HepG2 (cell line): ENCODE measurements at regions not wholly inside any gene's neighbourhood (a gene's known extent, or its start where the extent isn't known, plus 50 kb on each side); places are given as distances from the start of the nearest gene placed in this dataset.

Experiments used
- ATAC-seq: fragments of 200-7000 bp; cut with Tn5 transposase; 3 replicates; pipeline ENCODE4 v1.9.1; 2020; ENCODE audit warnings: mild to moderate bottlenecking, moderate library complexity
- BruUV-seq: library from RNA; stranded (reverse); fragments of 400-500 nt; replicated peaks from 2 replicates; lab custom pipeline; 2021; lab: Mats Ljungman, UMichigan
- CTCF ChIA-PET: fragments of 300-600 bp; formaldehyde crosslinking; extraction: SDS; loops from one replicate; lab custom pipeline; 2021; ENCODE audit warnings: low total read pairs, inconsistent platforms, low intra/inter-chr PET ratio; lab: Yijun Ruan, JAX
- POLR2A ChIA-PET: fragments of 350-600 bp; sonication (Branson Sonifier 250); formaldehyde crosslinking; loops from one replicate; lab custom pipeline; 2020; ENCODE audit warnings: antibody characterized with exemption, inconsistent platforms; lab: Yijun Ruan, JAX
- DNase-seq: peaks from one replicate; pipeline ENCODE4 v3.0.0-alpha.2; 2015; ENCODE audit warnings: low spot score
- FAIRE-seq: peaks from 3 replicates; lab custom pipeline; 2011; peaks lifted over from hg19 to GRCh38; lab: Jason Lieb, UNC
- H2AFZ ChIP-seq: one replicate; pipeline ENCODE4 v1.6.1; 2011; ENCODE audit warnings: low read length, inconsistent platforms
- H3K27ac ChIP-seq: fragments of 300-600 bp; 3 replicates; pipeline ENCODE4 v1.8.0; 2011; ENCODE audit warnings: mixed run types, mild to moderate bottlenecking, mixed read lengths, low read length, inconsistent platforms; ENCODE audit not compliant: insufficient read depth; ENCODE audit errors: extremely low read length
- H3K27me3 ChIP-seq, 2 experiments: fragments of 200-600 bp in 1 of 2; 2 replicates in 1 of 2; 3 replicates in 1 of 2; pipeline versions ENCODE4 v1.6.0 to v1.8.0; 2011; ENCODE audit warnings: low read length in 2 of 2, mild to moderate bottlenecking in 2 of 2, moderate library complexity in 2 of 2, inconsistent platforms in 1 of 2; ENCODE audit not compliant: insufficient read depth in 2 of 2, control insufficient read depth in 1 of 2
- H3K36me3 ChIP-seq, 2 experiments: fragments of 200-600 bp in 1 of 2; replicated peaks in 1 of 2; 2 replicates in 1 of 2; 3 replicates in 1 of 2; pipeline versions ENCODE4 v1.5.1 to v1.8.0; 2011; ENCODE audit warnings: low read length in 2 of 2, inconsistent platforms in 1 of 2; ENCODE audit not compliant: insufficient read depth in 2 of 2, control insufficient read depth in 1 of 2
- H3K4me1 ChIP-seq: 2 replicates; pipeline ENCODE4 v1.5.1; 2012; ENCODE audit warnings: low read length, inconsistent platforms; ENCODE audit not compliant: insufficient read depth
- H3K4me2 ChIP-seq: 2 replicates; pipeline ENCODE4 v1.6.0; 2011; ENCODE audit warnings: low read depth, low read length, inconsistent platforms
- H3K4me3 ChIP-seq, 3 experiments: fragments of 200-600 bp in 1 of 3; sonication (generic), shearing (Covaris generic) in 1 of 3; replicated peaks in 1 of 3; 2 replicates each; pipeline ENCODE4 v1.5.1; 2011 to 2016; ENCODE audit warnings: low read length in 3 of 3, inconsistent platforms in 2 of 3, low read depth in 2 of 3, mild to moderate bottlenecking in 2 of 3, control low read depth in 1 of 3, mixed read lengths in 1 of 3; ENCODE audit not compliant: insufficient read depth in 1 of 3
- H3K79me2 ChIP-seq: one replicate; pipeline ENCODE4 v1.6.1; 2011; ENCODE audit warnings: low read length, inconsistent platforms; ENCODE audit not compliant: insufficient read depth
- H3K9ac ChIP-seq: 2 replicates; pipeline ENCODE4 v1.6.0; 2011; ENCODE audit warnings: mild to moderate bottlenecking, low read depth, low read length, inconsistent platforms; ENCODE audit not compliant: insufficient read depth
- H3K9me3 ChIP-seq: 2 replicates; pipeline ENCODE4 v1.5.1; 2012; ENCODE audit warnings: mild to moderate bottlenecking, low read length
- H4K20me1 ChIP-seq: 2 replicates; pipeline ENCODE4 v1.6.0; 2011; ENCODE audit warnings: inconsistent platforms, mild to moderate bottlenecking, low read length, moderate library complexity; ENCODE audit not compliant: insufficient read depth
- BCL6 ChIP-seq: IDR thresholded peaks from 2 replicates; pipeline ENCODE4 v1.6.1; 2016; ENCODE audit warnings: missing genetic modification reagents, missing compliant biosample characterization
- GATA4 ChIP-seq: sonication (generic); IDR thresholded peaks from 2 replicates; pipeline ENCODE4 v1.6.1; 2016; ENCODE audit warnings: antibody characterized with exemption, low read depth, borderline replicate concordance
- MTERF4 ChIP-seq: sonication (generic); formaldehyde crosslinking; IDR thresholded peaks from 2 replicates; pipeline ENCODE4 v1.8.0; 2023; ENCODE audit warnings: mild to moderate bottlenecking, missing genetic modification reagents
- NPAS2 ChIP-seq: sonication (generic); formaldehyde crosslinking; IDR thresholded peaks from 2 replicates; pipeline ENCODE4 v1.8.0; 2022; ENCODE audit warnings: mild to moderate bottlenecking, missing genetic modification reagents, borderline replicate concordance
- POLR2AphosphoS2 ChIP-seq: IDR thresholded peaks from 2 replicates; pipeline ENCODE4 v1.6.1; 2011; ENCODE audit warnings: low read depth, low read length, improper control_type of control experiment
- RERE ChIP-seq: IDR thresholded peaks from 2 replicates; pipeline ENCODE4 v1.6.1; 2016; ENCODE audit warnings: low read depth, missing genetic modification reagents, missing compliant biosample characterization
- TIGD3 ChIP-seq: sonication (generic); formaldehyde crosslinking; IDR thresholded peaks from 2 replicates; pipeline ENCODE4 v1.5.1; 2020; ENCODE audit warnings: mild to moderate bottlenecking, missing genetic modification reagents, borderline replicate concordance
- YY1 ChIP-seq: IDR thresholded peaks from 2 replicates; pipeline ENCODE4 v1.6.1; 2011; ENCODE audit warnings: low read length, low read depth, moderate library complexity, mild to moderate bottlenecking; ENCODE audit not compliant: insufficient read depth, insufficient replicate concordance
- WGBS: methylation state at CpG from one replicate; pipeline ENCODE4 v1.1.6; 2017; ENCODE audit warnings: low lambda C conversion rate; 5-methylcytosine and 5-hydroxymethylcytosine counted together
- in situ Hi-C: cut with HindIII; loops from 2 replicates; pipeline ENCODE4 v1.10.0; 2017; ENCODE audit warnings: low pct_unique_long_range_greater_than_20kb; ENCODE audit not compliant: extremely low pct_ligation_motif_present
- intact Hi-C: fragments of 100-400 bp; cut with micrococcal nuclease; formaldehyde crosslinking; loops from one replicate; pipeline ENCODE4 v1.10.0; 2022; ENCODE audit not compliant: unreplicated experiment

- Histone ChIP-seq H3K27me3 (no peaks in the 10 kb centered on the region), H3K9me3 (no peaks in the 10 kb centered on the region), H3K4me1 (no peaks in the 10 kb centered on the region), H3K27ac (no peak overlapping the region), H3K36me3 (no peaks in the 10 kb centered on the region), H2AFZ (no peak overlapping the region)
- FAIRE-seq (no peak), DNase-seq (no peak), ATAC-seq (no peak)
- ChIA-PET CTCF (no interaction called here), POLR2A (no interaction called here)
- intact Hi-C loops = no loop called here
- no peak for TF ChIP-seq TIGD3 (CRISPR knock-in tag)
- peak; percentile 44; the same call in 1 of the 2 replicates for TF ChIP-seq BCL6
- no peak for TF ChIP-seq NPAS2 (CRISPR knock-in tag)
- TF ChIP-seq, all 625 proteins: peak for 1
- Histone ChIP-seq H3K9ac (no peak overlapping the region), H3K79me2 (no peaks in the 10 kb centered on the region), H3K4me3 (no peak overlapping the region), H4K20me1 (no peaks in the 10 kb centered on the region), H3K4me2 (no peak overlapping the region)
- BruUV-seq = no TSS peak
- in situ Hi-C loops = no loop called here
- 5% methylated on average over 4 of the region's 4 CpGs for WGBS
These were observed 1039.2 kb upstream of the PABPC4L start for GRCh38 chr4:135240796-135241195.

GRCh38 chr4:135239964-135240363, 1038.4 kb upstream of the PABPC4L start:
- 1% methylated on average over 4 of the region's 4 CpGs for WGBS
- no peak for ATAC-seq
- DNase-seq = no peak
- Histone ChIP-seq H3K4me3 (no peak overlapping the region), H3K4me1 (no peaks in the 10 kb centered on the region), H3K9me3 (no peaks in the 10 kb centered on the region), H3K27me3 (no peaks in the 10 kb centered on the region), H4K20me1 (no peaks in the 10 kb centered on the region), H3K79me2 (no peaks in the 10 kb centered on the region), H3K9ac (no peak overlapping the region), H3K4me2 (no peak overlapping the region), H3K27ac (no peak overlapping the region), H3K36me3 (no peaks in the 10 kb centered on the region), H2AFZ (no peak overlapping the region)
- intact Hi-C loops (no loop called here), in situ Hi-C loops (no loop called here)
- CTCF ChIA-PET = no interaction called here
- no TSS peak for BruUV-seq
- POLR2A ChIA-PET = no interaction called here
- no peak for FAIRE-seq
- TF ChIP-seq YY1 = no peak
- no peak for TF ChIP-seq POLR2AphosphoS2
- no peak for TF ChIP-seq GATA4
- no peak for TF ChIP-seq RERE (CRISPR knock-in tag)
- no peak for TF ChIP-seq MTERF4 (CRISPR knock-in tag)
